ENCODE measurements at regions not wholly inside any gene's neighbourhood (a gene's known extent, or its start where the extent isn't known, plus 50 kb on each side); places are given as distances from the start of the nearest gene placed in this dataset.

GRCh38 chr14:71833476-71833875 is 98.8 kb upstream of the RGS6 start:
- DNase-seq: no peak

GRCh38 chr14:71834284-71835204 is 97.7 kb upstream of the RGS6 start:
- no peak for DNase-seq

DNA sequence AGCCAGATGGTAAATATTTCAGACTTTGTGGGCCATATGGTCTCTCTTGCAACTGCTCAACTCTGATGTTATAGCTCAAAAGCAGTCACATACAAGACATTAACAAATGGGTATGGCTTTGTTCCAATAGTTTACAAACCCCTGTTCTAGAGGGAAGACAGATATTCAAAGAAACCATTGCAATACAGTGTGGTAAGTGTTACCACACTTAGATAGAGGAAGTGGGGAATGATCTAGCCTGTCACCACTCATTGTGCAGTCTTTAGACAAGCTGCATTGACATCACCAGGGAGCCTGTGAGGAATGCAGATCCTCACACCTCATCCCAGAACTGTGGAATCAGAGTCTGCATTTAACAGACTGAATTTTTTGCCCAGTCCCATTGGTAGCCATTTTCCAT is 80.0 kb upstream of the RGS6 start:
- DNase-seq: no peak

DNA sequence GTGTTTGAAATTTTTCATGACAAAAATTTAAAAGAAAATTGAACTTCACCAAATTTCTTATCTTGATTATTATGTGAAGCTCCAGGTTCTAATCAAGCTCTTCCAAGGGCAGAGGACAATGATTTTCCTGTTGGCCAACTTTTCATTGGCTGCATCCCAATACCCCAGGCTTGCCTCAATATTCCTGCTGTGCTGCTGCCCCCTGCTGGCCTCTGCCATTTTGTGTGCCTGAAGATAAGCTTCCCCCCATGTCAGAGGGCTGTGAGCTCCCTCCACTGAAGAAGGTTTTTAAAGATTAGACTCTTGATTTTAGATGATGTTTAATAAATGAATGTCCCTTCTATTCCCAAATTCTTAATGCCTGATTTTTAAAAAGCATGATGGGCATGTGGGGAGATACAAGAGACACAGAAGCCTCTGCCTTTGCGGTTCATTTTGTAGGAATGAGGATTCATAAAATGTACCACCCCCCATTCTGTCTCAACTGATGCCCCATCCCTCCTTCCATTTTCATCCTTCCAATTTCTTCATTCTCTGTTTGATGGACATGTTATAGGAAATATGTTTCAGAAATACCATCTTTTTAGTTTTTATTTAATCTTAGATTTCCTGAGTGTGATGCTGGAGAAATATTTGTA is 76.7 kb upstream of the RGS6 start:
- peak; percentile 59 for DNase-seq

DNA sequence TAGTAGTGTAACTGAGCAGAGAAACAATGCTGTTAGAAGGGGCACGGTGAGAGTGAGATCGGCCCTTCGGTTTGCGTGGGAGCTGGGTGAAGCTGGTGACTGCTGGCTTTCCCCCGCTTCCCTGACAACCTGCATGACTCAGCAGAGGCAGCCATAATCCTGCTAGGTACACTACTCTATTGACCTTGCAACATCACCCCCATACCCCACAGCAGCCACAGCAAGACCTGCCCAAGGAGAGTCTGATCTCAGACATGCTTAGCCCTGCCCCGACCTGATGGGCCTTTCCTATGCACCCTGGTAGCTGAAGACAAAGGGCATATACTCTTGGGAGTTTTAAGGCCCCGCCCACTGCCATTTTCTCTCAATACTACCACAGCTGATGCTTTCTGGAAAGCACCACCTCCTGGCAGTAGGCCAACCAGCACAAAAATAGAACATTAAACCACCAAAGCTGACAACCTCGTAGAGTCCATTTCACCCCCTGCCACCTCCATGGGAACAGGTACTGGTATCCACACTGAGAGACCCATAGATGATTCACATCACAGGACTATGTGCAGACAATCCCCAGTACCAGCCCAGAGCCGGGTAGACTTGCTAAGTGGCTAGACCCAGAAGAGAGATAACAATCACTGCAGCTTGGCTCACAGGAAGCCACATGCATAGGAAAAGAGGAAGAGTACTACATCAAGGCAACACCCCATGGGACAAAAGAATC is 75.9 kb upstream of the RGS6 start:
- no peak for DNase-seq

DNA sequence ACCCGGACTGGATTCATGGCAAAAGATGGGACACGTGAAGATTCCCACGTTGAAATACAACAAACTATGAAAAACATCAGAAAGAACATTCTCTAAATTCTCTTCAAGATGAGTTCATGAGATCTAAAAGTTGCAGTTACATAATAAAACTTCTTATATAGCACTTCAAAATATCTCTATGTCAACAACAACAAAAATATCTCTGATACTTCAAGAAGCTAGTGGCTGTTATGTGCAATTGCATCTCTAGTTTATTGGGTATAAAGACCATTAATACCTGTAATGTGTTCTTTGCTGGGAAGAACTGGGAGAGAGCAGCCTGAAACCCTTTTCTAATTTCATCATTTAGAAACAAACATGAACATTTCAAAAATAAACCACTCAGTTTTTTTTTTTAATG is 69.2 kb upstream of the RGS6 start:
- no peak for DNase-seq

DNA sequence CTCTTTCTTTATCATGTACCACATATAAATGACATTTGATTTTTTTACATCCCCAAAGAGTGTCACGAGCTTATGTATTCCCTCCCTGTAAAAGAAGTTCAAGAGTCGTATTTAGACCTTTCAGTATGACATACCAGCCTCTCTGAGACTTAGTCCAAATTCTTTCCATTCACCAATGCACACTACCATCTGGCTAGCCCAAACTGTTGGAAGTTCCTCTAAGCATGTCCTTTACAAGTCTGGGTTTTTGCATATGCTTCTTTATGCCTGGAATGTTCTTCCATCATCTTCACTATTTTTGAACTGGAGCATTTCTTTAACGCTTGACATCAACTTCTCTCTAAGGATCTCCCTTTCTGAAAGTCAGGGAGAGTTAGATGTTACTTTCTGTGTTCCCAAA is 68.5 kb upstream of the RGS6 start:
- no peak for DNase-seq

All from activated CD4-positive, alpha-beta T cell treated with anti-CD3 and anti-CD28 coated beads, Interleukin-2, amount 50 U/mL, for 16 hours (primary cell).